HG02840 (cell line): ENCODE measurements at regions not wholly inside any gene's neighbourhood (a gene's known extent, or its start where the extent isn't known, plus 50 kb on each side); places are given as distances from the start of the nearest gene placed in this dataset.
"Not testable (repeated sequence)": the region's sequence is repeated elsewhere in the genome, so short reads cannot be mapped to it uniquely, and the experiment has no call there.

Experiments used
- ATAC-seq: cut with Tn5 transposase; IDR thresholded peaks from one replicate; pipeline ENCODE4 v1.9.1; 2021; ENCODE audit warnings: mild to moderate bottlenecking, moderate library complexity, moderate number of reproducible peaks; ENCODE audit not compliant: unreplicated experiment, low FRiP score

- no peak for ATAC-seq
Observed at GRCh38 chr12:115815924-115816323, 461.6 kb downstream of the MED13L start.

- no peak for ATAC-seq
Observed at GRCh38 chr12:115813256-115813655, 464.2 kb downstream of the MED13L start.

GRCh38 chr12:115811929-115812328, 465.6 kb downstream of the MED13L start:
- ATAC-seq, result no peak

DNA sequence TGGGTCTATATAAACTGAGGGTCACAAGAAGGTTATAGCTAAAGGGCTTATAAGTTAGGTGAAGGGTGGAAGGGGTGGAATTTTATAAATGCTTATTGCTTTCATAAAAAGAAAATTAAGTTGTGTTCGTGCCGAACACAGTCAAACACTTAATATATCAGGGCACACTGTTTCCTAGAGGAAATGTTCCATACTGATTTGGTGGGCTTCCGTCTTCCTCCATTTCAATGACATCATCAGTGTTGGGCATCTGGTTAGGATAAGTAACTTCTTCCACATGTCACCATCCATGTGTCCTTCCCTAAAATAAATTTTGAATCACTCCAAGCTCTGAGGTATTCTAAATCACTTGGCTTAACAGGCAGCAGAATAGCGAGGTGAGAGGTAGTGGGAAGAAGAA, 466.4 kb downstream of the MED13L start:
- no peak for ATAC-seq

- ATAC-seq, result no peak
Observed at GRCh38 chr12:115810122-115810901, 467.2 kb downstream of the MED13L start.

GRCh38 chr12:115806000-115806399, 471.5 kb downstream of the MED13L start:
- ATAC-seq, result no peak

DNA sequence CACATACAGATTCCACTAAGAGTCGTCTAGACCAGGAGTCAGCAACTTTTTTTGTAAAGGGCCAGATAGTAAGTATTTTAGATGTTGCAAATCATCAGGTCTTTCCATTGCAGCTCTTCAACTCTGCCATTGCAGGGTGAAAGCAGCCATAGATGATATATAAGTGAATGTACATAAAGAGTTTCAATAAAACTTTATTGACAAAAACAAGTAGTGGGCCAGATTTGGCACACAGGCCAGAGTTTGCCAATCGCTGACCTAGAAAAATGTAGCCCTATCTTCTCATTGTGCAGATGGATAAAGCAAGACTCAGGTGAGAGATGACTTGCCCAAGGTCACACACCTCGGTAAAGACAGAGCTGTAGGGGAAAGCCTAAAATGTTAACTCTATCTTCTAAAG, 474.7 kb downstream of the MED13L start:
- ATAC-seq, result no peak

GRCh38 chr12:115801871-115802270, 475.6 kb downstream of the MED13L start:
- no peak for ATAC-seq

- no peak for ATAC-seq
Observed at GRCh38 chr12:115799610-115800009, 477.9 kb downstream of the MED13L start.

- ATAC-seq, result no peak
Observed at GRCh38 chr12:115798309-115798917, 479.1 kb downstream of the MED13L start.

DNA sequence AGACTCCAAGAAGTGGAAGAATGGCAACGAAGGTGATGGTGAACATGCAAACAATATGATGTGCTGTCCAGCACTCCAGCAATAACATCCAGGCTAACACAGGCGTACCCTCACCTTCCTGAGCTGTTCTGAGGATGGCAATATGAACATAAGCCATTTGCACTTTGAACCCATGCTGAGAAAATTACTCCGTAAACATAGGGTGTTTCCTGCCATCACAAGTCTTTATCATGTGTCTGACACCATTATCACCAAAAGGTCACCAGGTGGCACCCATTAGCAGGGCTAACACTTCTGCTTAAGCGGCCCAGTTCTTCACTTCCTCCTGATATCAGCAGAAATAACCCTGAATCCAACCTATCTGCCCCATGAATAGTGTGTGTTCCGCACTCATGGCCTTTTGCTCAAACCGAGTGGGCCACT, 482.8 kb downstream of the MED13L start:
- ATAC-seq, result no peak

- no peak for ATAC-seq
Observed at GRCh38 chr12:115791331-115791730, 486.2 kb downstream of the MED13L start.

GRCh38 chr12:115790526-115790925, 487.0 kb downstream of the MED13L start:
- no peak for ATAC-seq

DNA sequence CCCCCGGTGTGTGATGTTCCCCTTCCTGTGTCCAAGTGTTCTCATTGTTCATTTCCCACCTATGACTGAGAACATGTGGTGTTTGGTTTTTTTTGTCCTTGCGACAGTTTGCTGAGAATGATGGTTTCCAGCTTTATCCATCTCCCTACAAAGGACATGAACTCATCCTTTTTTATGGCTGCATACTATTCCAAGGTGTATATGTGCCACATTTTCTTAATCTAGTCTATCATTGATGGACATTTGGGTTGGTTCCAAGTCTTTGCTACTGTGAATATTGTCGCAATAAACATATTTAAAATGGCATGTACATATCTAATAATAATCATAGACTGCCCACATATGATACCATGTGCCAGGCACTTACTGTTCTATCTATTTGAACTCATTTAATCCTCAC, 491.0 kb downstream of the MED13L start:
- not testable (repeated sequence) for ATAC-seq

DNA sequence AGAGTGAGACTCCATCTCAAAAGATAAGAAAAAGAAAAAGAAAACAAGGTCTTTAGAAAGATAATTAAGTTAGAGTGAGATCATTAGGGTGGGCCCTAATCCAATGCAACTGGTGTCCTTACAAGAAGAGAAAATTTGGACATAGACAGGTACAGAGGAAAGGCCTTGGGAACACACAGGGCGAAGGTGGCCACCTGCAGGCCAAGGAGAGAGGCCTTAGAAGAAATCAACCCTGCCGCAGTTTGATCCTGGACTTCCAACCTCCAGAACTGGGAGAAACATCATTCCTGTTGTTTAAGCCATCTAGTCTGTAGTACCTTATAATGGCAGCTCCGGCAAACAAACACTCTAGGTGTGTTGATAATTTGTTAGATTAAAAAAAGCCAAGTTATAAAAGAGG, 491.9 kb downstream of the MED13L start:
- no peak for ATAC-seq

DNA sequence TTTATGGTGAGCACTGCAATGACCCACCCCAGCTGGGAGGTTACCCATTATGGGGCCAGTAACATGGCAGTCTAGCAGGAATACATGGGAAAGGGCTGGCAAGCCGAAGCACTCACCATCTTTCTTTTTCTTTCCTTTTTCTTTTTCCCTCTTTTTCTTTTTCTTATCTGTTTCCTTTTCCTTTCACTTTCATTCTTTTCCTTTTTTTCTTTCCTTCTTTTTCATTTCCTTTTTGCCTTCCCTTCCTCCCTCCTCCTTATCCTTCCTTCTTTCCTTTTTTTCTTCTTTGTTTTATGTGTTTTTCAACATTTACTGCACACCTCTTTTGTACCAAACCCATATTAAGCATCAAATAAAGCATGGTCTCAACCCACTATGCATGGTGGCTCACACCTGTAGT, 501.1 kb downstream of the MED13L start:
- ATAC-seq, result no peak

GRCh38 chr12:115774148-115774895, 503.2 kb downstream of the MED13L start:
- no peak for ATAC-seq

GRCh38 chr12:115771601-115772000, 505.9 kb downstream of the MED13L start:
- ATAC-seq, result no peak

- ATAC-seq, result no peak
Observed at GRCh38 chr12:115771065-115771464, 506.4 kb downstream of the MED13L start.

DNA sequence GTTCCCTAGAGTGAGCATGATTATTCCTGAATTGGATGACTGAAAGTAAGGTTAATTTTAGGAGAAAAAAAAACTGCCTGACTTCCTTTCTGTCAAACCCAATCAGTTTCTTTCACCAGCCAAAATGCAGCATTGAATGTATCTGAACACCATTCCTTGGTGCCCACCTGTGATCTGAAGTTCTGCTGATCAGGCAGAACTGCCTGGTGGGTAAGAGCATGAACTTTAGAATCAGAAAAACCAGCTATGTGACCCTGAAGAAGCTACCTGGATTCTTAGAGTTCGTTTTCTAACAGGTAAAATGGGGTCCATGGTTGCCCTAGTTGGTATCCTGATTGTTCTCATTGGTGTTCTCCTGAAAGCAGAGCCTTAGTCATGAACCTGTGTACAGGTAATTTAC, 506.9 kb downstream of the MED13L start:
- no peak for ATAC-seq

- ATAC-seq, result no peak
Observed at GRCh38 chr12:115767916-115768315, 509.6 kb downstream of the MED13L start.
